ENCODE measurements at regions not wholly inside any gene's neighbourhood (a gene's known extent, or its start where the extent isn't known, plus 50 kb on each side); places are given as distances from the start of the nearest gene placed in this dataset.

GRCh38 chr6:14549304-14549770 is 431.8 kb downstream of the CD83 start:
- TF ChIP-seq CTCF (IDR thresholded peaks at IDR 0.05), result no peak
- TF ChIP-seq POLR2A (IDR thresholded peaks at IDR 0.05), result no peak
